GM12874 (cell line): ENCODE measurements at regions not wholly inside any gene's neighbourhood (a gene's known extent, or its start where the extent isn't known, plus 50 kb on each side); places are given as distances from the start of the nearest gene placed in this dataset.

ENCODE experiments used
- CTCF ChIP-seq: IDR thresholded peaks from 2 replicates; pipeline ENCODE4 v1.5.1; 2011; ENCODE audit warnings: low read depth, mild to moderate bottlenecking, control low read depth, low read length, moderate library complexity; ENCODE audit not compliant: insufficient read depth

GRCh38 chr5:74186356-74187315 lies 453.9 kb downstream of the ENC1 start:
- TF ChIP-seq CTCF = no peak

GRCh38 chr5:74185599-74185998 lies 454.9 kb downstream of the ENC1 start:
- no peak for TF ChIP-seq CTCF

- TF ChIP-seq CTCF = no peak
Observed at GRCh38 chr5:74184649-74185048, 455.9 kb downstream of the ENC1 start.

GRCh38 chr5:74183041-74183440 lies 457.5 kb downstream of the ENC1 start:
- no peak for TF ChIP-seq CTCF

- TF ChIP-seq CTCF = no peak
Observed at GRCh38 chr5:74182603-74183002, 457.9 kb downstream of the ENC1 start.

GRCh38 chr5:74179701-74180100 lies 460.8 kb downstream of the ENC1 start:
- no peak for TF ChIP-seq CTCF

- TF ChIP-seq CTCF = no peak
Observed at GRCh38 chr5:74179179-74179578, 461.3 kb downstream of the ENC1 start.
